IPS-11a (cell line): ENCODE measurements at regions not wholly inside any gene's neighbourhood (a gene's known extent, or its start where the extent isn't known, plus 50 kb on each side); places are given as distances from the start of the nearest gene placed in this dataset.
"Not testable (repeated sequence)": the region's sequence is repeated elsewhere in the genome, so short reads cannot be mapped to it uniquely, and the experiment has no call there.

Source experiments
- H3K4me3 ChIP-seq: one replicate; pipeline ENCODE4 v1.5.1; 2013; ENCODE audit warnings: low read depth, low read length, control low read depth

DNA sequence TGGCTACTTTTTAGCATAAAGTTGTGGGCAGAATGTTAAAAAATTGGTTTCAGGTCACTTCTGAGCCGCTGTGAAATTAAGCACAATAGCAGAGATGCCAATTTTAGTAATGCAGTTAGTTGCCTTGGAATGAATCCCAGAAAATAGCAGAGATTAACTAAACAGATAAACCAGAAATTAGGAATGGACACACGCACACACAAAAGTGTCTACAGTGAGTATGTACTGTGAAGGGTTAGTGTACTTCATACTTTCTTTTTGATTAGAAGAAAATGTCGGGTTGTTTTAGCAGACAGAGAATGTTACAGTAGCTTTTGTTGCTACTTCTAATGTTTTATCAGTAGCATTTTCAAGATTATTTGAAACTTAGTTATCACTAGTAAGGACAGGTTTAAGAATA, 106.7 kb downstream of the LEPR start:
- H3K4me3 ChIP-seq: no peak overlapping the region

GRCh38 chr1:65527707-65528503, 107.4 kb downstream of the LEPR start:
- no peak overlapping the region for H3K4me3 ChIP-seq

DNA sequence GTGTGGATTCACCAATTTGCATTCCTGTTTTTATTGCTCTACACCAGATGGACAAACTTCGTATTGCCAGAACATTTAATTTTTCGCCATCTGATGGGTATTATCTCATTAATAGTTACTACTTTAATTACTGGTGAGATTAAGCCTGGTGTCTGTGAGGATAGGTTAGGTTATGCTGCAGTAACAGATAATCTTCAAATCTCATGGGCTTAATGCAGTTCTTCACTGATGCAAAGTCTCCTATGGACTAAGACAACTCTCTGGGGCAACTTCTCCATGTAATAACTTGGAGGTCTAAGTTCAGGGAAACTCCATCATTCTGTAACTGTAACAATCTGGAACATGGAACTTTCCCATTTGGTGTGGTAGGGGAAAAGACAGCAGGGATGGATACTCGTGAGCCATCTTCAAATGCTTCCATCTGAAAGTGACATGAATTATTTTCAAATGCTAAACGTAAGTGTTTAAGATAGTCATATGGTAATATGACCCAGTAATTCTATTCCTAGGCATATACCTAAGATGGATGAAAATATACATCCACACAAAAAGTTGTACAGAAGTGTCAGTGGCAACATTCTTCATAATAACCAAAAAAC, 111.6 kb downstream of the LEPR start:
- H3K4me3 ChIP-seq: no peak overlapping the region

DNA sequence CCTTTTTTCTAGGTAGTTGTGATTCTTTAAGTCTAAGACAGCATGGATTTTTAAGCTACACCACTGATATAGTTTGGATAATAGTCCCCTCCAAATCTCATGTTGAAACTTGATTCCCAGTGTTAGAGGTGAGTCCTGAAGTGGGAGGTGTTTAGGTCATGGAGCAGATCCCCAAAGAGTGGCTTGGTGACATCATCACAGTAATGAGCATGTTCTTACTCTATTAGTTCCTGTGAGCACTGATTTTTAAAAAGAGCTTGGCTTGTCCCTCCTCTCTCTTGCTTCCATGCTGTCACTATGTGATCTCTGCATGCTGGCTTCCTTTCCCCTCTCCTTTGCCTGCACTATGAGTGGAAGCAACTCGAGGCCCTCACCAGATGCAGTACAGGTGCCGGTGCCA, 115.5 kb downstream of the LEPR start:
- no peak overlapping the region for H3K4me3 ChIP-seq

DNA sequence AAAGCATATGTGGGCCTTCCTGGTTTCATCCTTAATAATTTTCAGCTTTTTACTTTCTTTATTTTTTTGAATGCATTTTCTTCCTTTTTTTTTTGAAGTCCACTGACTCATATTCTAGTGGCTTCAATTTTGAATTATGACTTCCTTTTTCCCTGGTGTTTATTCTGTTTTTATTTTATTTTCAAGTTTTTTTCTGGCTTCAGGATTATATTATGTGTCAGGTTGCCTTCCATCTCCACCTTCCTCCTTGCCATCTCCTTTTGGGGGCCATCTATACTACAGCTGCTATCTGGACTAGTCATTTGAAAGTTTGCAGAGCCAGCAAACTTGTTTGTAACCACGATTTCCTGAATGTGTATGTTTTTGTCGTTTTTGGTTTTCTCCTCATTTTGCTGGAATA, 117.6 kb downstream of the LEPR start:
- H3K4me3 ChIP-seq: no peak overlapping the region

DNA sequence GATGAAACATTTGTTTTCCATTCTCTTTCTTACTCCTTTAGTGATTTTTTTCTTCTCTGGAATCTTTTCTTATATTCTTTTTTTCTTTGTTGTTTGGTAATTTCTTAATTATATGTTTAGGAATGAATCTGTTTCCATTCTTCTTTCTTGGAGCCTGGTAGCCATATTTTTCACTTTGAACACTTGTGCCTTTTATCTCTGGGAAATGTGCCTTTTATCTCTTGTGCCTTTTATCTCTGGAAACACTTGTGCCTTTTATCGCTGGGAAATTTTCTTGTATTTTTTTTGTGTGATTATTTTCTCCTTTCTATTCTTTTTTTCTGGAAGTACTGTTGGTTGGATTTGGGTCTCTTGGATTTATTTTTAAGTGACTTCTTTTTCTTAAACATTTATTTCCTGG, 118.2 kb downstream of the LEPR start:
- H3K4me3 ChIP-seq: no peak overlapping the region

DNA sequence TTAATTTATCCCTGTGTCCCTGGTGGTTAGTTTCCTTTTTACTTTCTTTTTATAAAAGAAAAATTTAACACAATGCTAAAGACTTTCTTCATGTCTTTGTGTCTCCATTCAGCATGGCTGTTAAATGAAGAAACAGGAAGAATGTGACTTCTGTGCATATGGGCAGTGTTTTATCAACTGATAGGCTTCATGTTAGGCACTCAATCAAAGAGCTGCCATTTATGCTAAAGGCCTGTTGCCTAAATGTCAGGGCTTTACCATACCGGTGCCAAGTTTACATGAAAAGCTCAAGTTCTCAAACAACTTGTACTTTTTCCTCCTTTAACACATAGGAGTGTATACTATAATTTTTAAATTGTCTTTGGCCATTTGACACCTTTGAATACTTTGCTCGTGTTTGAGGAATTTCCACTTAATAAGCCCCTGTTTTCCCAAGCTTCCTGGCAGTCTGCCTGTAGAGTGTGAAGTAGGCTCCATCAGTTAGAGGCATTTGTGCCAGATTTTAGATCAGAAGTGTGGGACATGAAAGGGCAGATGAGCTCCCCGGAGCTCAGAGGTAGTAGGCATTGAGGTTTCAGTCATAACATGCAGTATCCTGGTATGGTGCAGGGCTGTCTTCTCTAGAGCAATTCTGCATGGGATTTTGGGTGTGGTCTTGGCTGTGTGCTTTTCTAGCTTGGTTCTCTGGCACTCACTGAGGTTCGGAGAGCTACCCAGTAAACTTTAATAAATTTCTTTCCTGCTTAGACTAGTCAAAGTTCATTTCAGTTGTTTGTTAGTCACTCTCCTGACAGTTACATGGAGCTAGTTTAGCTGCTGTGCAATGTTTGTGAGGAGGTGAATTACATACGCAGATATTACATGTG, 119.0 kb downstream of the LEPR start:
- H3K4me3 ChIP-seq: no peak overlapping the region

DNA sequence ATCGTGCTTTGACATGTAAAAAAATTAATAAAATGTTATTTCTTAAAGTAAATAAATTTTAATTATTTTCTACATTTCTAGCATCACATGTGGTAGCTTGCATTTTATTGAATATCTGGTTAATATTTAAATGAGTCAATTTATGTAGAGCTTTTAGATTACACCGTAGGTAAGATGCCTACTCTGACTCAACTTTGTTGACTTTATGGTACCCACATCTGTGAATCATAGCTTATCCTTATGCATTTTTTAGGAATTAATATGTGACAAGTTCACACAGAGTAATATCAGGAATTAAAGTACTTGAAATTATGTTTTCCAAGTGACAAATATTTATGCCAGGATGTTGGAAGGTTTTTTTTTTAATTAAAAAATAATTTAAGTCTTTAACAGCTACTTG, 120.7 kb downstream of the LEPR start:
- no peak overlapping the region for H3K4me3 ChIP-seq

- H3K4me3 ChIP-seq: no peak overlapping the region
Observed at GRCh38 chr1:65541865-65542264, 121.4 kb downstream of the LEPR start.

GRCh38 chr1:65542592-65542991, 122.1 kb downstream of the LEPR start:
- not testable (repeated sequence) for H3K4me3 ChIP-seq

- peak overlapping the region; percentile 50 for H3K4me3 ChIP-seq
Observed at GRCh38 chr1:65550306-65551010, 130.0 kb downstream of the LEPR start.

DNA sequence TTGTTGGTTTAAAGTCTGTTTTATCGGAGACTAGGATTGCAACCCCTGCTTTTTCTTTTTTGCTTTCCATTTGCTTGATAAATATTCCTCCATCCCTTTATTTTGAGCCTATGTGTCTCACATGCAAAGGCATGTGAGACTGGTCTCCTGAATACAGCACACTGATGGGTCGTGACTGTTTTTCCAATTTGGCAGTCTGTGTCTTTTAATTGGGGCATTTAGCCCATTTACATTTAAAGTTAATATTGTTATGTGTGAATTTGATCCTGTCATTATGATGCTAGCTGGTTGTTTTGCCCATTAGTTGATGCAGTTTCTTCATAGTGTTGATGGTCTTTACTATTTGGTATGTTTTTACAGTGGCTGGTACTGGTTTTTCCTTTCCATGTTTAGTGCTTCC, 132.0 kb downstream of the LEPR start:
- H3K4me3 ChIP-seq: not testable (repeated sequence)

DNA sequence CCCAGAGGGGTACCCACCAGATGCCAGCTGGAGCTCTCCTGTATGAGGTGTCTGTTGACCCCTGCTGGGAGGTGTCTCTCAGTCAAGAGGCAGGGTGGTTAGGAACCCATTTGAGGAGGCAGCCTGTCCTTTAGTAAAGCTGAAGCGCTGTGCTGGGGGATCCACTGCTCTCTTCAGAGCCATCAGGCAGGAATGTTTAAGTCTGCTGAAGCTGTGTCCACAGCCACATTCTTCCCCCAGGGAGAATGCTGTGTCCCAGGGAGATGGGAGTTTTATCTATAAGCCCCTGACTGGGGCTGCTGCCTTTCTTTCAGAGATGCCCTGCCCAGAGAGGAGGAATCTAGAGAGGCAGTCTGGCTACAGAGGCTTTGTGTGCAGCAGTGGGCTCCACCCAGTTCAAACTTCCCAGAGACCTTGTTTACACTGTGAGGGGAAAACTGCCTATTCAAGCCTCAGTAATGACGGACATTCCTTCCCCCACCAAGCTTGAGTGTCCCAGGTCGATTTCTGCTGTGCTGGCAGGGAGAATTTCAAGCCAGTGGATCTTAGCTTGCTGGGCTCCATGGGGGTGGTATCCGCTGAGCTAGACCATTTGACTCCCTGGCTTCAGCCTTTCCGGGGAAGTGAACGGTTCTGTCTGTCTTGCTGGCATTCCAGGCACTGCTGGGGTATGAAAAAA, 133.8 kb downstream of the LEPR start:
- H3K4me3 ChIP-seq: not testable (repeated sequence)

- H3K4me3 ChIP-seq: no peak overlapping the region
Observed at GRCh38 chr1:65554829-65555228, 134.4 kb downstream of the LEPR start.

GRCh38 chr1:65558215-65558614, 137.7 kb downstream of the LEPR start:
- H3K4me3 ChIP-seq: no peak overlapping the region

DNA sequence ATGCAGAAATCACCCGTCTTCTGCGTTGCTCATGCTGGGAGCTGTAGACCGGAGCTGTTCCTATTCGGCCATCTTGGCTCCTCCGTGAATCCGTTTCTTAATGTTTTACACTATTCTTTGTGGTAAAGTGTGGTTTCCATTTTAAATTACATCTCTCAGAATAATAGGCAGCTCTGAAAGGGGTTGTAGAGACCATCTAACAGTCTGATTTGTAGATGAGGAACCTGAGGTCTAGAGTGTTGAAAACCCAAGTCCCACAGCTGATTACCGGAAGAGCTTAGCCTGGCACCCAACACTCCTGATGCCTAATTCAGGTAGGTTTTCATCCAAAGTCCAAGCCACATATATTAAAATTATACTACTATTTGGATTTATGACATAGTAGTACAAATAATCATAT, 144.0 kb downstream of the LEPR start:
- no peak overlapping the region for H3K4me3 ChIP-seq

DNA sequence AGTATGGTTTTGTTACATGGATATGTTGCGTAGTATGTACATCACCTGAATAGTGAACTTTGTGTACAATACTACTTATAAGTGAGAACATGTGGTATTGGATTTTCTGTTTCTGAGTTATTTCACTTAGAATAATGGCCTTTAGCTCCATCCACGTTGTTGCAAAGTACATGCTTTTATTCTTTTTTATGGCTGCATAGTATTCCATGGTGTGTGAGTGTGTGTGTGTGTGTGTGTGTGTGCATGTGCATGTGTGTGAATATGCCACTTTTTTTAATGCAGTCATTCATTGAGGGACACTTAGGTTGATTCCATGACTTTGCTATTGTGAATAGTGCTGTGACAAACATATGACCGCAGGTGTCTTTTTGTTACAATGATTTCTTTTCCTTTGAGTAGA, 147.8 kb downstream of the LEPR start:
- no peak overlapping the region for H3K4me3 ChIP-seq

- no peak overlapping the region for H3K4me3 ChIP-seq
Observed at GRCh38 chr1:65572701-65573421, 152.4 kb downstream of the LEPR start.

GRCh38 chr1:65577278-65577677, 156.8 kb downstream of the LEPR start:
- no peak overlapping the region for H3K4me3 ChIP-seq

DNA sequence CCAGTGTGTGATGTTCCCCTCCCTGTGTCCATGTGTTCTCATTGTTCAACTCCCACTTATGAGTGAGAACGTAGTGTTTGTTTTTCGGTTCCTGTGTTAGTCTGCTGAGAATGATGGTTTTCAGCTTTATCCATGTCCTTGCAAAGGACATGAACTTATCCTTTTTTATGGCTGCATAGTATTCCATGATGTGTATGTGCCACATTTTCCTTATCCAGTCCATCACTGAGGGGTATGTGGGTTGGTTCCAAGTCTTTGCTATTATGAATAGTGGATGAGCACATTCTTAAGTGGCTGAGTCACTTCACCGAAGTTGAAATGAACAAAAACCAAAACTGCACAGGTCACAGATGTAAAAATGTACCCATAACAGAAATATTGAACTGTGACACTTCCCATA, 157.5 kb downstream of the LEPR start:
- not testable (repeated sequence) for H3K4me3 ChIP-seq
